ENCODE measurements at regions not wholly inside any gene's neighbourhood (a gene's known extent, or its start where the extent isn't known, plus 50 kb on each side); places are given as distances from the start of the nearest gene placed in this dataset.
"Not testable (repeated sequence)": the region's sequence is repeated elsewhere in the genome, so short reads cannot be mapped to it uniquely, and the experiment has no call there.

DNA sequence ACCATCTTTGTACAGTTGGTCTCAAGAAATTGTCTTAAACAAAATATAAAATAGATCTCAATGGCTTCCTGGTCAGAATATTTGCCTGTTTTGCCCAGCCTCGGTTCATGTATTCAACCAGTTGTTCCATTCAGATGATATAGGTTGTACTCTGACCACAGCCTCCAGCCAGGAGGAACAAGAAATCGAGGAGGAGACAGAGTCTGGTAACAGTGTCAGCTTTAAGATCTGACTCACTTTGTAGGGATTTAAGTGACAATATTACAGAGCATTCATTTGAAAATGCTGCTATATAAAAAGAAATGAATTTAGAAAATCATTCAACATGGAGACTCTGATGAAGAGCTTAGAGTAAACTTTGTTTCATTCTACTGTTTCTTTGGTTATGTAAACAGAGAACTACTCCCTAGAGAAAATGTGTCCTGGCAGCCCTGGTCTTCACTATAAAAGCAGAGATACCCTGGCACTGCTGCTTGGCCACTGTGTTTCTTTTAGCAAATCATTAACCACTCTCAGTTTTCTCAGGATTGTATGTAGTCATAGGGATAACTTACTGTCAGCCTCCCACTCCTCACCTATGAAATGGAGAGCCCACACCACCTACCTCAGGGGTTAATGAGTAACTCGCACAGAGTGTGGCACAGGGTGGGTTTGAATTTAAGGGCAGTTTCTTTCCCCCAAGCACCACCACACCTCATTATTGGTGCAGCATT, 53.5 kb downstream of the PAGE2 start:
- DNase-seq = no peak

DNA sequence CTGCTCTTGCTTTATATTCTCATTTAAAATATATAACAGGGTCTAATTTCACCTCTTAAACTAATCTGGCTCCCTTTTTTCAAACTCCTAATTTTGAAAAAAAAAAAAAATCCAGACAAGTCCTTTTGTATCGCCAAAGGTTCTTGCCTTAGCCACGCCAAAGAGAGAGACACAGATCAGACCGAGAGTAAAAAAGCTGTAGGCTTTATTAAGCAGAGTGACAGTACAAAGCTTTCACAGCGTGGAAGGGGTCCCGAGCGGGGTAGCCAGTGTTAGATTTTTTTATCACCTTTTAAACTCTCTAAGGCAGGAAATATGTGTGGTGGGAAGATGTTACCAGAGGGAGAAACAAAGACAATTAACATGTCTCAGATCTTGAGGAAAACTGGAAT, 54.1 kb downstream of the PAGE2 start:
- no peak for DNase-seq

GRCh38 chrX:55143621-55144020, 54.8 kb downstream of the PAGE2 start:
- no peak for DNase-seq

DNA sequence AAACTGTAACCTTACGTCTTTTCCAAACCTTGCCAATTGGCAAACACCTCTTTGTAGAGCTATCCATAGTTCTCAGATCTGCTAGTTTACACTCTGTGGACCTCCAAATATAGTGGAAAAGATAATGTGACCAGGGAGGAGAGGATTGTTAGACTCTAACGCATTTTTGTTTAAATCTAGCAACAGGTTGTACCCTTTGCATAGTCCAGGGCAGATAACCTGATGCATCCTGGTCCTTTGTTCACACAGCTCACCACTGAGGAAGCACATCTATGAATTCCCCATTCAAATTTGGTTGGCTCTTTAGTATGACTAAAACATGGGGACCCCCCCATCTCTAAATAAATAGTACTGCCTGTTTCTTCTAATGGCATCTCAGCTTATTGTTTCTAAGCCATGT, 55.9 kb downstream of the PAGE2 start:
- DNase-seq = no peak

GRCh38 chrX:55149242-55149641, 60.4 kb downstream of the PAGE2 start:
- no peak for DNase-seq

- DNase-seq = no peak
These were observed 62.4 kb downstream of the PAGE2 start for GRCh38 chrX:55151199-55151598.

GRCh38 chrX:55159551-55159950, 60.6 kb upstream of the PAGE5 start:
- no peak for DNase-seq

DNA sequence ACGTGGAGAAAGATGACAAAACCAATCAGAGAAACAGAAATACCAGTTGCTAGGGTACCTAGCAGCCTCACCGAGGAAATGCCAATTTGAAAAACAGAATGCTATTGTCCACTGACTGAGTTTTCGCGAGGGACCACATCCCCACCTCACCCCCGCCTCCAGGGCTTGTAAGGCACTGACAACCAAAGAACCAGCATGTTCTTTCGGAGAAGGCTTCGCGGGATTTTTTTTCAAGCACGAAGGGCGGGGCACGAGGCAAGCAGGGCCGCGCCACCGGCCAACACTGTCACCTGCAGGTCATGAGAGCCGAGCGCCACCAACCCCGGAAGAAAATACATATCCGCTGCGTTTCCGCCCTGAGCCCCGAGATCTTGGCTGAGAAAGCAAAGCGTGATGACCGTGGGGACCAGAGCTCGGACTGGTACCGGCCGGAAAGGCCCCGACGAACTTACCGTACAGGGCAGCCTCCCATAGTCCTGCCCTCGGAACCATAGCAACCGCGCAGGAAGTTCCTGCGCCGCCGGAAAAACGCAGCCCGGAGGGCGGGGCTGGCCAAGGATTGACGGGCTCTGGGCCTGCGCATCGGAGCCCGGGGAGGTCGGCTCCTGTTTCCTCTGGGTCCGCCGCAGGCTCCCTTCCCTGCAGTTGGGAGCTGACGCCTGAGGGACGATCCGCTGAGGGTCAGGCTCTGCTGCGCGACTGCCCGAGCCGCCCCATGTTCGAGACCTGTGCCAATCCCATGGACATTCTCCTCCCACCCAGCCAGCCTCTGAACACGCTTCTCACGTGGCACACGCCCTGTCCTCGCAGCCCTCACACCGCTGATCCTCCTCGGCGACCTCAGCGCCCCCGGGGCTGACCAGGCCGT, 59.2 kb upstream of the PAGE5 start:
- peak; percentile 70 to 82 for DNase-seq

- DNase-seq = no peak
These were observed 58.6 kb upstream of the PAGE5 start for GRCh38 chrX:55161581-55161980.

- no peak for DNase-seq
These were observed 57.0 kb upstream of the PAGE5 start for GRCh38 chrX:55163171-55163570.

DNA sequence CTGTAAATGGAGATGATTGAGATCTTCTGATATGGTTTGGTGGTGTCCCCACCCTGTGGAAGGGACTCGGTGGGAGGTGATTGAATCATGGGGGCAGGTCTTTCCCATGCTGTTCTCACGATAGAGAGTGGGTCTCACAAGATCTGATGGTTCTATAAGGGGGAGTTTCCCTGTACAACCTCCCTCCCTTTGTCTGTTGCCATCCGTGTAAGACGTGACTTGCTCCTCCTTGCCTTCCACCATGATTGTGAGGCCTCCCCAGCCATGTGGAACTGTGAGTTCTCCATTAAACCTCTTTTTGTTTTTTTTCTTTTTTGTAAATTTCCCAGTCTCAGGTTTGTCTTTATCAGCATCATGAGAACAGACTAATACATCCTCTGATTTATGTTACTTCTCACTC, 55.1 kb upstream of the PAGE5 start:
- DNase-seq = not testable (repeated sequence)

DNA sequence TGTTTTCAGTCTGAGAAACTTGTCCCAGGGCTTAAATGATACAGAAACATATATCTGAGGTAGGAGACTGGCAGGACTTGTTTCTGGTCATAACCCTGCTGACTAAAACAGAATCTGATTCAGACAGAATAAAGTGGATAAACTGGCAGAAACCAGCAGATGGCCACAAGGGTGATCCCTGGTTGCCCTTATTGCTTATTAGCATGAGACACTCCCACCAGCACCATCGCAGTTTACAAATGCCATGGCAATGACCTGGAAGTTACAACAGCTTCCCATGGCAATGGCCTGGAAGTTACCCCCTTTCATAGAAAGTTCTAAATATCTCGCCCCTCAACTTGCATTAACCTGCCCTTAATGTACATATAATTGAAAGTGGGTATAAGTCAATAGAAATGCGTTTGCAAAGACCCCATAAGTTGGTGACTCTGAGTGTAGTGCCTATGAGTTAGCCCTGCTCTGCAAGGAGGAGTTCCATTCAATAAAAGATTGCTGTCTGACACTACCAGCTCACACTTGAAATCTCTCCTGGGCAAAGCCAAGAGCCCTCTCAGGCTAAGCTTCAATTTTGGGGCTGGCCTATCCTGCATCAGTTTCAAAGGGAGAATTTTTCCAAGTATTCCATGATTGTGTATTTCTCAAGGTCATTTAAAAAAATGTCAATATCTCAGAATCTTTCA, 52.9 kb upstream of the PAGE5 start:
- no peak for DNase-seq

GRCh38 chrX:55167901-55168300, 52.2 kb upstream of the PAGE5 start:
- DNase-seq = no peak

GRCh38 chrX:55169782-55170181, 50.4 kb upstream of the PAGE5 start:
- no peak for DNase-seq

Measured in NCI-H187 (cell line).